ENCODE measurements at regions not wholly inside any gene's neighbourhood (a gene's known extent, or its start where the extent isn't known, plus 50 kb on each side); places are given as distances from the start of the nearest gene placed in this dataset.

DNA sequence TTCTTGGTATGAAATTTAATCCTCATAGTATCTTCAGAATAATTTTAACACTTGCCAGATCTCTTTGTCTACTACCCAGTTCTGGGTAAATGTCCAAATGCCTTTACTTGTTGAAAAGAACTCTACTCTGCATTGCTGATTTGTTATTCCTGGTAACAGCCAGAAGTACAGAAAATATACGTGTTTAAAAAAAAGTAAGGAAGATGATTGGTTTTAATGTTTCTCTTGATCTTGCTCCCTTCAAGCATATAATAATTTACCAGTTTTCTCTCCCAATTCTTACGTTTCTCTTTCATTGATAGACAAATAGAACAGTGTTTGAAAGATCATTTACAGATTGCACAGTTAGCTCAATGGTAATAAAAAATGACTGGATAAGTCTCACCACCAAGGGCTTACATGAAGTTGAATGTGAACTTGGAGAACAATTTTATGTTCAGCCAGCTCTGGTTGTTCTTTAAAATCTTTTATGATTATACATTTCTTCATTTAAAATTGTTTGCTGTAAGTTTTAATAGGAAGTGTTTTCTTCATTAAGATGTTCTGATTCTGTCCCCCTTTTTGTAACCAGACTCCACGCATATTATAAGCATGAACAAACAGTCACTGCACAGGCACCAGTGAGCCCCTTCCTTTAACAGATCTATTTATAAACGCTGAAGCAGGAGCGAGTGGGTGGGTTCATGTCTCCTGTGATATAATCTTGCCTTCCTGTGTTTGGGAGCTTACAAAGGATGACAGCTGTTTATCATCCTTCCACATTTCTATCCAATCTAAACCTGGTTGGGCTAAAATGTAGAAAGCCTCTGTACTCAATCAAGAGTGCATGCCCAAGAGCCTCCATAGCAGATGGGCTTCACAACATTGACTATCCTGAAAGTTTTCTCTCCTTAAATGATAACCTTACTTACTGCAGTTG is 299.5 kb downstream of the PRL start:
- Histone ChIP-seq H3K4me3 (ENCODE audit: low read depth, low read length) (no peak overlapping the region), H3K27me3 (ENCODE audit: control insufficient read depth, insufficient read depth, low read length) (no peaks in the 10 kb centered on the region), H3K36me3 (ENCODE audit: control insufficient read depth, insufficient read depth, low read length) (no peaks in the 10 kb centered on the region)
- DNase-seq (ENCODE audit: low read depth), result no peak
- CTCF ChIA-PET, result no interaction called here
- POLR2A ChIA-PET, result no interaction called here
- TF ChIP-seq, protein P1, sequence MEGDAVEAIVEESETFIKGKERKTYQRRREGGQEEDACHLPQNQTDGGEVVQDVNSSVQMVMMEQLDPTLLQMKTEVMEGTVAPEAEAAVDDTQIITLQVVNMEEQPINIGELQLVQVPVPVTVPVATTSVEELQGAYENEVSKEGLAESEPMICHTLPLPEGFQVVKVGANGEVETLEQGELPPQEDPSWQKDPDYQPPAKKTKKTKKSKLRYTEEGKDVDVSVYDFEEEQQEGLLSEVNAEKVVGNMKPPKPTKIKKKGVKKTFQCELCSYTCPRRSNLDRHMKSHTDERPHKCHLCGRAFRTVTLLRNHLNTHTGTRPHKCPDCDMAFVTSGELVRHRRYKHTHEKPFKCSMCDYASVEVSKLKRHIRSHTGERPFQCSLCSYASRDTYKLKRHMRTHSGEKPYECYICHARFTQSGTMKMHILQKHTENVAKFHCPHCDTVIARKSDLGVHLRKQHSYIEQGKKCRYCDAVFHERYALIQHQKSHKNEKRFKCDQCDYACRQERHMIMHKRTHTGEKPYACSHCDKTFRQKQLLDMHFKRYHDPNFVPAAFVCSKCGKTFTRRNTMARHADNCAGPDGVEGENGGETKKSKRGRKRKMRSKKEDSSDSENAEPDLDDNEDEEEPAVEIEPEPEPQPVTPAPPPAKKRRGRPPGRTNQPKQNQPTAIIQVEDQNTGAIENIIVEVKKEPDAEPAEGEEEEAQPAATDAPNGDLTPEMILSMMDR (IDR thresholded peaks at IDR 0.05; ENCODE audit: insufficient read depth, low read depth, low read length), result no peak

DNA sequence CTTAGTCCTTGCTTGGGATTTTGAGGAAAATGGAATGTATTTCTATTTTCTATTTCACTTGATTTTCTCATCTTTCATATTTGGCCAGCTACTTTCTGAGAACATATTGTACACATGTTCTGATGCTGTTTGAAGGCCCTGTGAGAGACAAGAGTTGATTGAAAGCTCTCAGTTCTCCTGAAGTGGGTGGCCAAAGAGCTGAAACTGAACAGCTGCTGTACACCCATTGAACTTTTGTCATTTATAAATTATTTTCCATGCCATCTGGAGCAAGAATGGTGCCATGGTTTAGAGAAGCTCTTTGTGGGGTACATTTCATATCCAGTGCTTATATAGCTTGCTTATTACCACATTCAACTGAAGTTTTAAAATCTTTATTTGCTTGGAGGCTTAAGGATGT is 298.3 kb downstream of the PRL start:
- H3K27me3 ChIP-seq (ENCODE audit: control insufficient read depth, insufficient read depth, low read length), result no peaks in the 10 kb centered on the region
- TF ChIP-seq, protein P1 (IDR thresholded peaks at IDR 0.05; ENCODE audit: insufficient read depth, low read depth, low read length), result no peak
- H3K36me3 ChIP-seq (ENCODE audit: control insufficient read depth, insufficient read depth, low read length), result no peaks in the 10 kb centered on the region
- POLR2A ChIA-PET, result no interaction called here
- DNase-seq (ENCODE audit: low read depth), result no peak
- CTCF ChIA-PET, result no interaction called here
- no peak overlapping the region for H3K4me3 ChIP-seq (ENCODE audit: low read depth, low read length)

- peak; percentile 37 for DNase-seq (ENCODE audit: low read depth)
- CTCF ChIA-PET, result interaction anchor here (0.6 kb wide), 1 partner anchor 1188 kb away, joined by 3 read pairs; no protein-coding TSS in a partner anchor
- POLR2A ChIA-PET, result no interaction called here
- H3K36me3 ChIP-seq (ENCODE audit: control insufficient read depth, insufficient read depth, low read length), result no peaks in the 10 kb centered on the region
- no peak overlapping the region for H3K4me3 ChIP-seq (ENCODE audit: low read depth, low read length)
- no peaks in the 10 kb centered on the region for H3K27me3 ChIP-seq (ENCODE audit: control insufficient read depth, insufficient read depth, low read length)
- TF ChIP-seq, protein P1 (IDR thresholded peaks at IDR 0.05; ENCODE audit: insufficient read depth, low read depth, low read length), result no peak
Observed at GRCh38 chr6:21999012-21999528, 297.8 kb downstream of the PRL start.

- no peaks in the 10 kb centered on the region for H3K36me3 ChIP-seq (ENCODE audit: control insufficient read depth, insufficient read depth, low read length)
- H3K27me3 ChIP-seq (ENCODE audit: control insufficient read depth, insufficient read depth, low read length), result no peaks in the 10 kb centered on the region
- ChIA-PET POLR2A (no interaction called here), CTCF (interaction anchor here (0.6 kb wide), 1 partner anchor 1189 kb away, joined by 3 read pairs; no protein-coding TSS in a partner anchor)
- DNase-seq (ENCODE audit: low read depth), result no peak
- TF ChIP-seq, protein P1 (IDR thresholded peaks at IDR 0.05; ENCODE audit: insufficient read depth, low read depth, low read length), result no peak
- H3K4me3 ChIP-seq (ENCODE audit: low read depth, low read length), result no peak overlapping the region
Observed at GRCh38 chr6:21999741-22000140, 297.1 kb downstream of the PRL start.

DNA sequence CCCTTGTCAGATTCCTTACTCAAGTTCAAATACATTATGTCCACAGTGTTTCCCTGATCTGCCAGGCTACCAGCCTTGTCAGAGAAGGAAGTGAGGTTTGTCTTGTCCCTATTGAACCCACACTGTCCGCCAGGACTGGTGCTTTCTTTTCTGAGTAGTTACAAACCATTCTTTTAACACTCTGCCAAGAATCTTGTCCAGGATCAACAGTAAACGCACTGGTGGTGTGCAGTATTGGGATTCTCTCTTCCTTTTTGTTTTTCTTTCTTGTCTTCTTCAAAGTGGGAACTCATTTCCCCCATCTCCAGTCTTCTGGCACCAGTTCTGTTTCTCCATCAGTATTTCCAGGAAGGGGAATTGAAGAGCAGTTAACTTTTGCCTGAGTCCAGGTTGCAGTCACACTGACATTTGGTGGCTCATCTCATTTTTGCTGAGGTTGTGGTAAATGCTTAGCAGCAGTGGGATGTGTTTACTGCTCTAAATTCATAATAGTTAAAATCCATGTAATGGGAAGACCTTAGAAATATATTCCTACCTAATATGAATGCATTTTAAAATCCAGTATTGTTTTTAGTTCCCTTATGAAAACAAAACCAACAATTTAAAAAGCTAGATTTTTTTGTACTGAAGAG is 295.3 kb downstream of the PRL start:
- Histone ChIP-seq H3K4me3 (ENCODE audit: low read depth, low read length) (no peak overlapping the region), H3K36me3 (ENCODE audit: control insufficient read depth, insufficient read depth, low read length) (no peaks in the 10 kb centered on the region), H3K27me3 (ENCODE audit: control insufficient read depth, insufficient read depth, low read length) (no peaks in the 10 kb centered on the region)
- no peak for DNase-seq (ENCODE audit: low read depth)
- ChIA-PET POLR2A (no interaction called here), CTCF (no interaction called here)
- TF ChIP-seq, protein P1 (IDR thresholded peaks at IDR 0.05; ENCODE audit: insufficient read depth, low read depth, low read length), result no peak
